ENCODE measurements at regions not wholly inside any gene's neighbourhood (a gene's known extent, or its start where the extent isn't known, plus 50 kb on each side); places are given as distances from the start of the nearest gene placed in this dataset.

DNA sequence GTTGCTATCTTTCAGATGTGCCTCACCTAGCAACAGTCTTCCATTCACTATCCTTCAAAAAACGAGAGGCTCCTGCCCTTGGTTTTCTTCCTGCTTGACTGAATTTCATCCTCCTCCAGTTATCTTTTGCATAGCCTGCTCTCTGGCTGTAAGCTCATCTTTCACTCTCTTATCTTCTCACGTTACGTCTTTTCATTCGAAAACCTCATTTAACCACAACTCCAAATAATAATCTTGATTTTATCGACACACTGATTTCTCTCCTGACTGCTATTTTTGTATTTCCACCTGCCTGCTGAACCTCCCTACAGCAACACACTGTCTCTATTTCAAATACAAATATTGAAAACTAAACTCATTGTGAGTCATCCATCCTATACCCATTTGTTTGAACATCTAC is 230.7 kb upstream of the TMC3 start:
- Histone ChIP-seq H3K4me1 (ENCODE audit: control insufficient read depth in 2 of 3, insufficient read depth in 2 of 3, low read depth in 1 of 3, low read length in 3 of 3) (no peaks in the 10 kb centered on the region), H3K9me3 (ENCODE audit: control insufficient read depth in 2 of 3, insufficient read depth in 1 of 3, low read length in 3 of 3) (peaks cover 0 to 5% (median 0%) of the 10 kb centered on the region in 3 donors), H3K27ac (ENCODE audit: low read depth in 2 of 2, low read length in 2 of 2) (no peak overlapping the region), H3K9ac (ENCODE audit: low read length in 3 of 3) (no peak overlapping the region), H3K4me3 (ENCODE audit: low read length in 3 of 3) (no peak overlapping the region), H3K36me3 (ENCODE audit: control insufficient read depth in 2 of 3, insufficient read depth in 3 of 3, low read length in 3 of 3) (no peaks in the 10 kb centered on the region), H3K27me3 (ENCODE audit: control insufficient read depth, insufficient read depth, low read length) (no peaks in the 10 kb centered on the region)
- no peak for TF ChIP-seq CTCF (IDR thresholded peaks at IDR 0.05; ENCODE audit: borderline replicate concordance, extremely low read depth, insufficient read depth)
- no peak for FAIRE-seq
- DNase-seq, result peak in 2 of 5 donors; percentile 47 to 51
- intact Hi-C loops (cut with DNase I), result no loop called here

GRCh38 chr15:81596159-81596865 is 222.3 kb upstream of the TMC3 start:
- intact Hi-C loops (cut with DNase I), result no loop called here
- no peaks in the 10 kb centered on the region for H3K27me3 ChIP-seq (ENCODE audit: control insufficient read depth, insufficient read depth, low read length)
- no peaks in the 10 kb centered on the region for H3K36me3 ChIP-seq (ENCODE audit: control insufficient read depth in 2 of 3, insufficient read depth in 3 of 3, low read length in 3 of 3)
- no peak for FAIRE-seq
- H3K9ac ChIP-seq (ENCODE audit: low read length in 3 of 3), result no peak overlapping the region
- no peak for TF ChIP-seq CTCF (IDR thresholded peaks at IDR 0.05; ENCODE audit: borderline replicate concordance, extremely low read depth, insufficient read depth)
- H3K9me3 ChIP-seq (ENCODE audit: control insufficient read depth in 2 of 3, insufficient read depth in 1 of 3, low read length in 3 of 3), result peaks cover 0 to 3% (median 0%) of the 10 kb centered on the region in 3 donors
- no peaks in the 10 kb centered on the region for H3K4me1 ChIP-seq (ENCODE audit: control insufficient read depth in 2 of 3, insufficient read depth in 2 of 3, low read depth in 1 of 3, low read length in 3 of 3)
- H3K4me3 ChIP-seq (ENCODE audit: low read length in 3 of 3), result no peak overlapping the region
- no peak for DNase-seq
- no peak overlapping the region for H3K27ac ChIP-seq (ENCODE audit: low read depth in 2 of 2, low read length in 2 of 2)

- Histone ChIP-seq H3K27me3 (ENCODE audit: control insufficient read depth, insufficient read depth, low read length) (no peaks in the 10 kb centered on the region), H3K9ac (ENCODE audit: low read length in 3 of 3) (no peak overlapping the region), H3K9me3 (ENCODE audit: control insufficient read depth in 2 of 3, insufficient read depth in 1 of 3, low read length in 3 of 3) (peaks cover 0 to under 1% (median 0%) of the 10 kb centered on the region in 3 donors), H3K36me3 (ENCODE audit: control insufficient read depth in 2 of 3, insufficient read depth in 3 of 3, low read length in 3 of 3) (no peaks in the 10 kb centered on the region), H3K4me3 (ENCODE audit: low read length in 3 of 3) (no peak overlapping the region), H3K27ac (ENCODE audit: low read depth in 2 of 2, low read length in 2 of 2) (no peak overlapping the region), H3K4me1 (ENCODE audit: control insufficient read depth in 2 of 3, insufficient read depth in 2 of 3, low read depth in 1 of 3, low read length in 3 of 3) (no peaks in the 10 kb centered on the region)
- DNase-seq (no peak), FAIRE-seq (no peak)
- no peak for TF ChIP-seq CTCF (IDR thresholded peaks at IDR 0.05; ENCODE audit: borderline replicate concordance, extremely low read depth, insufficient read depth)
- intact Hi-C loops (cut with DNase I), result no loop called here
Measured at GRCh38 chr15:81595752-81596151, 221.7 kb upstream of the TMC3 start.

DNA sequence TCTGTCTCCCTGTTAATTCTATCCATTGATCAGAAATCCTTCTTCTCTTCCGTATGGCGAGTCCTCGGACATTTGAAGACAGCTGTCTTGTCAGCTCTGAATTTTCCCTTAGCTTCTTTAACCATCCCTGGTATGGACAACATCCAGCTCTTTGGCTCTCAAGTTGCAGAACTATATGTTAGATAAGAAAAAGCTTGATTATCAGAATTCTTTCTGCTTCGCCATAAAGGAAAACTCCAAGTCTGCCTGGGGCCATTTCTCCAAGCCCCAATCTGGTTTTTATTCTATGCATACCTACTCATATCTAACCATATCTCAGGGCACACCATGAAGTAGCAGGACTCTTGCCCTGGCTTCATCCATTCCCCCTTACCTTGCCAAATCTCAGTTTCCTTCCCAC is 215.7 kb upstream of the TMC3 start:
- Histone ChIP-seq H3K9me3 (ENCODE audit: control insufficient read depth in 2 of 3, insufficient read depth in 1 of 3, low read length in 3 of 3) (no peaks in the 10 kb centered on the region), H3K4me3 (ENCODE audit: low read length in 3 of 3) (no peak overlapping the region), H3K9ac (ENCODE audit: low read length in 3 of 3) (no peak overlapping the region), H3K36me3 (ENCODE audit: control insufficient read depth in 2 of 3, insufficient read depth in 3 of 3, low read length in 3 of 3) (no peaks in the 10 kb centered on the region), H3K27me3 (ENCODE audit: control insufficient read depth, insufficient read depth, low read length) (no peaks in the 10 kb centered on the region), H3K27ac (ENCODE audit: low read depth in 2 of 2, low read length in 2 of 2) (no peak overlapping the region), H3K4me1 (ENCODE audit: control insufficient read depth in 2 of 3, insufficient read depth in 2 of 3, low read depth in 1 of 3, low read length in 3 of 3) (no peaks in the 10 kb centered on the region)
- no peak for DNase-seq
- no peak for FAIRE-seq
- intact Hi-C loops (cut with DNase I), result no loop called here
- TF ChIP-seq CTCF (IDR thresholded peaks at IDR 0.05; ENCODE audit: borderline replicate concordance, extremely low read depth, insufficient read depth), result no peak

Measured in kidney (tissue), 13 donors.